HEK293T (cell line): ENCODE measurements at regions not wholly inside any gene's neighbourhood (a gene's known extent, or its start where the extent isn't known, plus 50 kb on each side); places are given as distances from the start of the nearest gene placed in this dataset.

Source experiments
- BHLHE40 ChIP-seq: fragments of 450-650 bp; IDR thresholded peaks from 2 replicates; pipeline ENCODE4 v1.6.1; 2016; ENCODE audit warnings: mild to moderate bottlenecking, moderate library complexity, borderline replicate concordance
- CTBP1 ChIP-seq: fragments of 450-650 bp; IDR thresholded peaks from 2 replicates; pipeline ENCODE4 v1.6.1; 2016; ENCODE audit warnings: borderline replicate concordance
- ELF4 ChIP-seq: fragments of 450-650 bp; IDR thresholded peaks from 2 replicates; pipeline ENCODE4 v1.6.1; 2017; ENCODE audit warnings: antibody characterized with exemption
- FOXA1 ChIP-seq: fragments of 450-650 bp; IDR thresholded peaks from 2 replicates; pipeline ENCODE4 v1.6.1; 2016; ENCODE audit warnings: mild to moderate bottlenecking
- FOXM1 ChIP-seq: fragments of 450-650 bp; IDR thresholded peaks from 2 replicates; pipeline ENCODE4 v1.6.1; 2017; ENCODE audit warnings: mild to moderate bottlenecking, borderline replicate concordance
- SP1 ChIP-seq: fragments of 450-650 bp; IDR thresholded peaks from 2 replicates; pipeline ENCODE4 v1.6.1; 2017
- SUZ12 ChIP-seq: fragments of 450-650 bp; IDR thresholded peaks from 2 replicates; pipeline ENCODE4 v1.6.1; 2016; ENCODE audit warnings: mild to moderate bottlenecking
- TARDBP ChIP-seq: fragments of 450-650 bp; IDR thresholded peaks from 2 replicates; pipeline ENCODE4 v1.6.1; 2016
- TF ChIP-seq, protein P1 (sequence below): fragments of 450-650 bp; IDR thresholded peaks from 2 replicates; pipeline ENCODE4 v1.6.1; 2016

DNA sequence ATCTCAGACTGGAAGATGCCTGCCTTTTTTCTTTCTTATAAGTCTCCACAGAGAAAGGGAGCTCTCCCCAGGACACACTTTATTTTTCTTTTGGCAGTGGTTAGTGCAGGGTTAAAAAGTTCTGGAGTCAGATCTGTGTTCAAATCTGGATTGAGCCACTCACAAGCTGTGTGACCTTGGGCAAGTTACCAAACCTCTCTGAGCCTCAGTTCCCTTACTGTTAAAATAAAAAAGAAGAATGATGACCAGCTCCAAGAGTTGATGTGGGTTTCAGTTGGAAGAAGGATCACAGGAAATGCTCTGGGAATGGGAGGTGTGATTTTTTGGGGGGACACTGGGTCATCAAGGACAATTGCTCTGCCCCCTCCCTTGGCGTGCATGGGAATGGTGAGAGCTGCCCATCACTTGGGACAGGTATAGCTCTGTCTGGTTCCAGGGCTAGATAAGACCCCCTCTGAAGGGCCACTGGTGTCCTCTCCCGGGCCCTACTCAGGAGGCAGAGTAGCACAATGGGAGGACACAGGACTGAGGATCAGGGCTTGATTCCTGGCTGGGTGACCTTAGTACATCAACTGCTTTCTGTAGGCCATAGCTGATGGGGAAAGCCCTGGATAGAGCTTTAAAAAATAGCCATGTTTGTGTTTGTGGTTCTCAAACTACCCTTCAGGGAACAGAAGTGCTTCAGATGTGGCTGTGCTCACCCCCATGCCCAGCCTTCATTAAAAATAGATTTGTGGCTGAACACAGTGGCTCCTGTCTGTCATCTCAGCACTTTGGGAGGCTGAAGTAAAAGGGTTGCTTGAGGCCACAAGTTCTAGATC lies 228.3 kb downstream of the MIAT start:
- TF ChIP-seq, protein P1, sequence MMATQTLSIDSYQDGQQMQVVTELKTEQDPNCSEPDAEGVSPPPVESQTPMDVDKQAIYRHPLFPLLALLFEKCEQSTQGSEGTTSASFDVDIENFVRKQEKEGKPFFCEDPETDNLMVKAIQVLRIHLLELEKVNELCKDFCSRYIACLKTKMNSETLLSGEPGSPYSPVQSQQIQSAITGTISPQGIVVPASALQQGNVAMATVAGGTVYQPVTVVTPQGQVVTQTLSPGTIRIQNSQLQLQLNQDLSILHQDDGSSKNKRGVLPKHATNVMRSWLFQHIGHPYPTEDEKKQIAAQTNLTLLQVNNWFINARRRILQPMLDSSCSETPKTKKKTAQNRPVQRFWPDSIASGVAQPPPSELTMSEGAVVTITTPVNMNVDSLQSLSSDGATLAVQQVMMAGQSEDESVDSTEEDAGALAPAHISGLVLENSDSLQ, result no peak
- TF ChIP-seq SP1, result no peak
- TF ChIP-seq SUZ12, result no peak
- no peak for TF ChIP-seq BHLHE40
- no peak for TF ChIP-seq TARDBP
- TF ChIP-seq FOXA1, result no peak
- no peak for TF ChIP-seq FOXM1
- TF ChIP-seq CTBP1, result no peak
- TF ChIP-seq ELF4, result no peak
